ENCODE measurements at regions not wholly inside any gene's neighbourhood (a gene's known extent, or its start where the extent isn't known, plus 50 kb on each side); places are given as distances from the start of the nearest gene placed in this dataset.

- no peaks in the 10 kb centered on the region for H3K36me3 ChIP-seq
- H3K4me1 ChIP-seq = no peaks in the 10 kb centered on the region
- WGBS, 2 donors = 93 to 95% methylated on average over 6 of the region's 6 CpGs
- TF ChIP-seq CTCF (IDR thresholded peaks at IDR 0.05) = no peak
- no peak for TF ChIP-seq POLR2A (IDR thresholded peaks at IDR 0.05)
- TF ChIP-seq POLR2AphosphoS5 (IDR thresholded peaks at IDR 0.05) = no peak
- TF ChIP-seq EP300 (IDR thresholded peaks at IDR 0.05) = no peak
- H3K4me3 ChIP-seq = no peak overlapping the region
- no peak overlapping the region for H3K27ac ChIP-seq
- no peaks in the 10 kb centered on the region for H3K9me3 ChIP-seq
- no peaks in the 10 kb centered on the region for H3K27me3 ChIP-seq
- intact Hi-C loops (cut with DNase I) = no loop called here
- DNase-seq = no peak
These were observed 69.0 kb upstream of the AMZ2 start for GRCh38 chr17:68178831-68179230.

GRCh38 chr17:68179236-68179925, 68.5 kb upstream of the AMZ2 start:
- TF ChIP-seq POLR2A (IDR thresholded peaks at IDR 0.05) = no peak
- no peak for TF ChIP-seq EP300 (IDR thresholded peaks at IDR 0.05)
- no peak for TF ChIP-seq CTCF (IDR thresholded peaks at IDR 0.05)
- TF ChIP-seq POLR2AphosphoS5 (IDR thresholded peaks at IDR 0.05) = no peak
- no peak for DNase-seq
- Histone ChIP-seq H3K4me1 (no peaks in the 10 kb centered on the region), H3K9me3 (no peaks in the 10 kb centered on the region), H3K4me3 (no peak overlapping the region), H3K36me3 (no peaks in the 10 kb centered on the region), H3K27me3 (no peaks in the 10 kb centered on the region), H3K27ac (no peak overlapping the region)
- WGBS, 2 donors = 94 to 96% methylated on average over 21 of the region's 21 CpGs
- intact Hi-C loops (cut with DNase I) = no loop called here

GRCh38 chr17:68179926-68180285, 67.9 kb upstream of the AMZ2 start:
- H3K27me3 ChIP-seq = no peaks in the 10 kb centered on the region
- 97% methylated on average over 31 of the region's 31 CpGs for WGBS, 2 donors
- H3K27ac ChIP-seq = no peak overlapping the region
- no peaks in the 10 kb centered on the region for H3K9me3 ChIP-seq
- H3K4me1 ChIP-seq = no peaks in the 10 kb centered on the region
- intact Hi-C loops (cut with DNase I) = no loop called here
- no peak for TF ChIP-seq POLR2A (IDR thresholded peaks at IDR 0.05)
- TF ChIP-seq EP300 (IDR thresholded peaks at IDR 0.05) = no peak
- TF ChIP-seq CTCF (IDR thresholded peaks at IDR 0.05) = no peak
- no peak for TF ChIP-seq POLR2AphosphoS5 (IDR thresholded peaks at IDR 0.05)
- no peak overlapping the region for H3K4me3 ChIP-seq
- no peaks in the 10 kb centered on the region for H3K36me3 ChIP-seq
- no peak for DNase-seq

- Histone ChIP-seq H3K36me3 (no peaks in the 10 kb centered on the region), H3K4me1 (no peaks in the 10 kb centered on the region), H3K9me3 (no peaks in the 10 kb centered on the region), H3K27me3 (no peaks in the 10 kb centered on the region), H3K4me3 (no peak overlapping the region), H3K27ac (no peak overlapping the region)
- WGBS, 2 donors = 62 to 89% methylated on average over 1 of the region's 1 CpG
- TF ChIP-seq CTCF (IDR thresholded peaks at IDR 0.05) (no peak), POLR2A (IDR thresholded peaks at IDR 0.05) (no peak)
- no peak for DNase-seq
- intact Hi-C loops (cut with DNase I) = no loop called here
These were observed 65.9 kb upstream of the AMZ2 start for GRCh38 chr17:68182011-68182306.

- H3K36me3 ChIP-seq = no peaks in the 10 kb centered on the region
- intact Hi-C loops (cut with DNase I) = no loop called here
- no peaks in the 10 kb centered on the region for H3K9me3 ChIP-seq
- TF ChIP-seq CTCF (IDR thresholded peaks at IDR 0.05) (no peak), EP300 (IDR thresholded peaks at IDR 0.05) (no peak), POLR2AphosphoS5 (IDR thresholded peaks at IDR 0.05) (no peak), POLR2A (IDR thresholded peaks at IDR 0.05) (no peak)
- no peak overlapping the region for H3K4me3 ChIP-seq
- H3K27me3 ChIP-seq = no peaks in the 10 kb centered on the region
- no peaks in the 10 kb centered on the region for H3K4me1 ChIP-seq
- 51 to 84% methylated on average over 12 of the region's 12 CpGs for WGBS, 2 donors
- DNase-seq = no peak
- H3K27ac ChIP-seq = no peak overlapping the region
These were observed 64.8 kb upstream of the AMZ2 start for GRCh38 chr17:68182940-68183551.
